Stromal cell of bone marrow (primary cell): ENCODE measurements at regions not wholly inside any gene's neighbourhood (a gene's known extent, or its start where the extent isn't known, plus 50 kb on each side); places are given as distances from the start of the nearest gene placed in this dataset.

Source experiments
- DNase-seq: peaks from one replicate; pipeline ENCODE4 v3.0.0-alpha.2; 2012; ENCODE audit warnings: low read depth

DNA sequence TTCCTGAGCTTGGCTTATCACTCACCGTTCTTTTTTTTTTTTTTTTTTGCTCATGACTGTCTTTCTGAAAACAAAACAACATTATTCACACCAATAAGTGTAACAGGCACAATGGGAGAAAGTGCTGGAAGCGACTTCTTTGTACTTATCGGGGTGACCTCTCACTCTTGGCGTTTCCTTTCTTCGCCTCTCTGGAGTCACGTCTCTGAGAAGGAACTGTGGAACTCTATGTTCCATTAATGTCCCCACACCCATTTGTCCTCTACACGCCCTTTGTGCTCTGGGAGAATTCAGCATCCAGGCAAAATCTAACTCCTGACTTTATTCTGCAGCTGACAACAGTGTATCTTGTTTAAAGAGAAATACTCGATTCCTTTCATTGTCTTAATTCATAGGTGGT lies 70.8 kb upstream of the FAM204A start:
- no peak for DNase-seq

DNA sequence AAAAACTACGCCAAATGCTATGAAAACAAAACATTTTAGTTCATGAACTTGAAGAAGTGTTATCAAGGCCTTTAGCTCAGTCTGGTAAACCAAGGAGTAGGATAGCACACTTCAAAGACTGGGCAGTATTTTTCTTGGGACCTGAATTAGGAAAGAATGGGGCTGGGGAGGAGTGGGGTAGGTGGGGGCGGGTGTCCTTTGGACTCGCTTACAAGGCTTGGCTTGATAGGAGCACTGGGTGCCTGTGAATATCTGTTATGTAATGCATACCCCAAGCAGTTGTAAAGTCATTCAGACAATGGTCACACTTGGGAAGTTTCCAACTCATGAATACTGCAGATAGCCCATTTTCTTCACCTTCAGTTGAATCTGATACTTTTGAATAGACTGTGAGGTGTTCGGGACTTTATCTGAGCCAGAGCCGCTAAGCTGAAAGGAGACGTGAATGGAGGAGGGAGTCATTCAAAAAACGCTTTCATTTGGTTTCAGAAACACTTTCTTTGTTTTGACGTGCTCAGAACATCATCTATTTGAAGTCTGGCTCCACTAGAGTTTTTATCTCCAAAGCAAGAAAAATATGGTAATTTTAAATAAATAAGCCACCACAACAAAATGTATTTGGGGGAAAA lies 70.1 kb upstream of the FAM204A start:
- DNase-seq = no peak

DNA sequence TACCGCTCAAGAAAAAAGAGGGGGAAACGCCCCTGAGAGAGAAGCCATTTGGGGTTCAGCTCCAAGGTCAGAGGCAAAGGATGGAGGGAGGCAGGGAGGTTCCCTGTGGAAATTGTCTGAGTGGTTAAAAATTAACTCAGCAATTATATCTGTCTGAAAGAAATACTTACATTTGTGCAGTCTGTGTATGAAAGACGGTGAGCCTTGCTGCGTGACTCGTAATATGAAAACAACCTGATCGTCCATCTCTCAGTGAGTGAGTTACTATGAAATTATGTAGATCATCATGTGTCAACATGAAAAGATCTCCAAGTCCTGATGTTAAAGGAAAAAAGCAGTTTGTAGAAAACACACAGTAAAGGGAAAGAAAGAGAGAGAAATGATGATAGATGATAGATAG lies 67.2 kb upstream of the FAM204A start:
- DNase-seq = no peak

DNA sequence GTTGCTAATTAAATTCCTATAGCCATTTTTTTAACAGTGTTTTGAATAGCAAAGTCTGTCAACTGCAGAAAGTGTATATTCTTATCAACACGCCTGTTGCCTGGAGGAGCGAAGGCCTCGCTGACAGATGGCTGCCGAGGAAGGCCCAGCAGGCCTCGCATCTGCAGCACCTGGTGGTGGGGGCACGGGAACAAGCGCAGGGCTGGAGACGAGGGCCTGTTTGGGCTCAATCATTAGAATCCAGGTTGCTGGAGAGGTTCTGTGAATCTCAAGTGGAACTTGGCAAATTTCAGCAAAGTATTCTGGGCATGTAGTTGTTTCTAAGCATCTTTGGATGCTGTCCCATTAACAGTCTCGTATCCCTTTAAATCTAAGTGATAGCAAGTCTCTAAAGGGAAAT lies 66.1 kb upstream of the FAM204A start:
- DNase-seq = no peak

DNA sequence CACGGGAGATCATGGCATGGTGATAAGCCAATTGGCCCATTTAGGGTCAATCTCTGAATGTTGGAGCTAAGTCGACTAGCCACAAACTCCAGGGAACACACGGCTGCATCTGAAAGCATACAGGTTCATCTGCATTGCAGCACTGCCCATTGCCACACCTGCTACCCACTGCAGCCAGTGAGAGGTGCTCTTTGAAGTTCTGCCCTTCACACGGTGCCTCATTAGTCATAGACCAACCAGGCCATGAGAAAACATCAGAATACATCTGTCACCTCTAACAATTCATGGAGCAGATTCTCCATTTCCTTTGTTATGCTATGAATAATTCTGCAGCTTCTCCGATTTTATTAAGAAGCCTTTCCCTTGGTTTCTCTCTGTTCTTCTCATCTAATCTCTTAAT lies 65.7 kb upstream of the FAM204A start:
- DNase-seq = no peak

DNA sequence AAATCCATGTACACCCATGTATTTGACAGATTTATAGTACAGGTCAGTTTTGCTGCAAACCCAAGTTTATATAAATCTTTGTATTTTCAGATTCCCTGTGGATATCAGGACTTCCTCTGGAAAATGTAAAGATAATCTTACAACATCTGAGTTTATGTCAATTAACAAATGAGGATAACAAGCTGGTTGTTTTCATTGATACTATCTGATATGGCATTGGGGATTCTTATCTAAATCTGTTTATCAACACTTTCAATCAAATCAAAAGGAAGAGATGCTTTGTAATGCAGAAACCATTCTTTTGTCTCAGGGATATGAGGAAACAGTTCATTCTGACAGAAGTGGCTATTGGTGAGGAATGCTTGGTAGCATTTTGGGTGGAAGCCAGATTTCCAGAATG lies 64.9 kb upstream of the FAM204A start:
- DNase-seq = no peak

DNA sequence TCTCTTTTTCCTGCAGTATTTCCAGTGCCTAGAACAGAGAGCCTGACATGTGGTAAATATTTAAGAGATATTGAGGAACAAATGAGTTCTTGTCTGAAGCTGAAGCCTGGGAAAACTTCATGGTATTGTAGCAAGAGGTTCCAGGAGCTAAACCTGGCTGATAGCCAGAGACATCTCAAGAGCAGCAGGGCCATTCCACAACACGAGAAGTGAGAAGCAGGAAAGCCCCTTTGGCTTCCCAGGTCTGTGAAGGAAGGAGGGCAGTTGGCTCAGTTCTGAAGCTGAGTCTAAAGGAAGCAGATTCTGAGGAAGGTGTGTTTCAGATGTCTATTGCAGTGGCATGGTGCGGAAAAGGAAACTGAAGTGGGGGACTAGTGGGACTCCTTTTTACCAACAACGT lies 63.8 kb upstream of the FAM204A start:
- no peak for DNase-seq

DNA sequence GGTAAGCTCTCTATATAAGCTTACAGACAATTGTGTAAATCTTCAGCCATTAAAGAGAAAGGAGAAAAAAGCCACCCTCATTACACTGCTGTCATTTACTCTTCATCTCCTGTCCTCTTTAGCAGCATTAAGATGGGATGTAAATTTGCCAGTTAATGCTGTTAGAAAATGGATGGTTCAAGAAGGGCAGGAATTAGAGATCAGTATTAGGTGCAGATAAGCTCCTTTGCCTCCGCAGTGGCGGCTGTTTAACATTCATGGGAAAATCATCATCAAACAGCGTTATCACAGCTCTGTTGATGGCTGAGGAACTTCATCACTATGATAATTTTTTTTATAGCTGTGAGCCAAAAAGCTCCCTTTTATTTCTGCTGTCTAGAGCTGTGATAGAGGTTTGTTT lies 61.8 kb upstream of the FAM204A start:
- DNase-seq = no peak

DNA sequence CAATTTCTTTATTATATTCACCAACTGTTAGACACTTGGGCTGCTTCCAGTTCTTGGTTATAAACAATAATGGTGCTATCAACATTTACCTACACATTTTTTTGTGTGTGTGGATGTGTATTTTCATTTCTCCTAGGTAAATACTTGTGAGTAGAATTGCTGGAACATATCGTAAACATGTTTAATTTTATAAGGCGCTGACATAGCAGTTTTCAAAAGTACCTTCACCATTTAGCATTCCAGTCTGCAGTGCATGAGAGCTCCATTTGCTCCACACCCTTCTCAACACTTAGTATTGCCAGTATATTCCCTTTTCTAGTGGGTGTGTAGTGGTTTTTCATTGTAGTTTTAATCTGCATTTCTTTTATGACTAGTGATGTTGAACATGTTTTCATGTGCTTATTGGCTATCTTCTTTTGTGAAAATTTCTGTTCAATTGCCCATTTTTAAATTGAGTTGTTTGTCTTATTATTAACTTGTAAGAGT lies 59.6 kb upstream of the FAM204A start:
- no peak for DNase-seq

DNA sequence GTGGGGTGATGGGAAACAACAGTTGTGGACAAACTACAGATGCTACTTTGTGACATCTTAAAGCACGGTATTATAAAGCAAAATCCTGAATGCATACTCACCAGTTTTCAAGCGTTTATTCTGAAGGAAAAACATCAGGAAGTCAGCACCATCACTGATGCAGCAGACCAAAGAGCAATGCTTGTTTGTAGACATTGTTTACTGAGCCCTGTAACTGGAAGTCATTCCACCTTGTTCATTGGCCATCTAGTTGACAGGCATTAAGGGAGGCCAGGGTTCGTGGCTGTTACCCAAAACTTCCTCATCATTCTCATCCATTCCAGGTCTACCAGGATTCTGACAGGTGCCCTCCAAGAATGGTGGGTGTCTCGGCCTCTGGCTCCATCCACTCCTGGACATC lies 55.3 kb upstream of the FAM204A start:
- DNase-seq = no peak

DNA sequence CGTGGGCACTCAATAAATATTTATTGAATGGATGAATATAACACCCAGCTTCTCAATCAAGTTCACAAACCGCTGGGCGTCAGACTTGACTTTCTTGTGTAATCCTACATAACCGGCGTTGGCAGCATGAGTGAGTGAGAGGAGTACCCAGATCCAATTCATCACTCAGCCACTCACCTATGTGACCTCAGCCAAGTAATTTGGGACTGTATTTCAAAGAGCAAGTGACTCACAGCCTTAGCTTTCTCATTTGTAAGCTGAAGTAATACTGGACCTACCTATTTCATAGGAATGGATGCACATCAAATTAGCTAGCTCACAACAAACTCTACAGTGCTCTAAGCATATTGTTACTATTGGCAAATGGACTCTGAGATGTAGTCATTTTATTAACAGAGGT lies 53.8 kb upstream of the FAM204A start:
- DNase-seq = no peak

DNA sequence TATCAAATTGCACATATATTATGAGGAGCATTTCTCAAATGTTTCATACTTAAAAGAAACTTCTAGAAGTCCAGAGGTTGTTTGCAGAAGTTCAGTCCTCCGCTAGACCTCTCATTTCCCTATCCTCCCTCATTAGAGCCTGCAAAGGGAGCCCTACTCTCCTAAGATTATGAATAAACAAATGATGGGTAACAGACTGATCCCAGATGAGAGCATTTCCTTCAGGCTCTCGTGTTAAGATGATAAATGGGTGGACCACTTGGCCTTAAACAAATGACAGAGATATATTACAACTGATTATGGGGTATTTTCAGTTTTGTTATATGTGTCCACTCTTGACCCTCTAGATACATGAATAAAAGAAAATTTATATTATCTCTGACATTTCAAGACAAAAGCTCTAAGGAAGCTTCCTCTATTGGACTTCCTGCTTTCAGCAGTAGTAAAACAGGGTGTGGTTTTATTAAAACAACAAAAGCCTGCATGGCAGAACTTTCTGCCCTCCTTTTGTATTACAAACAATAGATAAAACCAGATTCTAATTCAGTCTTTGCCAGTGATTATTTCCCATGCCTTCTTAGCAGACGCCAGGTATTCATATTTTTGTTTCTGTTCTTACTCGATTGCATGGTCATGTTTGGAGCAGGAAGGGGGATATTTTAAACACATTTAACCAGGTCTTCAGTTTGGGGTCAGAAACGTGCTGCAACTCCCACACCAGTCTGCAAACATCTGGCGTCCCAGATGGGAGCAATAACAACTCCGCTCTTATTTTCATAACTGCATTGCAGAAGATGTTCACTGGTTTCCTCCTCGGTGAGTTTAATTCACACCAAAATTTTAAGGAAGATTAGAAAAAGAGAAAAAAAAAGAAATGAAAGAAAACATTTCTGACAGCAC lies 52.4 kb upstream of the FAM204A start:
- DNase-seq = no peak

DNA sequence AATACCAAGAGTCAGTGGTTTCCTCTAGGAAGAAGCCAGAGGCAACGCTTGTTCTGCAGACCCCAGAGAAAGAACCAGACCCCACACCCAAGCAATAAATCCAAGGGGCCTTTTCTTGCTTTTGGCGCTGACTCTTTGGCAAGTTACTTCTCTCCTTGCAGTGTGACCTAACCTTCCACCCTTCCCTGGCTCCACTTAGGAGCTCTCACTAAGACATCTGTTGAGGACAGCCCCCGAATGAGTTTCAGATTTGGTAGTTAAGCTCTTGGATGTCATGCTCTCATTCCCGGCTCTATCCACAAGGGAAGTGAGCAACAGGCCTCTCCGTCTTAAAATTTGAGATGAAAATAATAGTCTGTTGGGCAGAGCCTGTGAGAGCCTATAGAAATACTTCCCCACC lies 50.6 kb upstream of the FAM204A start:
- no peak for DNase-seq
